K562 (cell line): ENCODE measurements at regions not wholly inside any gene's neighbourhood (a gene's known extent, or its start where the extent isn't known, plus 50 kb on each side); places are given as distances from the start of the nearest gene placed in this dataset.

Source experiments
- CCAR2 ChIP-seq: fragments of 200-400 bp; formaldehyde crosslinking; IDR thresholded peaks from 2 replicates; pipeline ENCODE4 v1.6.1; 2017; ENCODE audit warnings: mild to moderate bottlenecking, low read depth, low read length
- CREM ChIP-seq: IDR thresholded peaks from 2 replicates; pipeline ENCODE4 v1.6.1; 2014; ENCODE audit warnings: antibody characterized with exemption, low read depth
- CTCF ChIP-seq, 3 experiments: IDR thresholded peaks in 2 of 3; conservative IDR thresholded peaks in 1 of 3; 2 replicates each; pipeline ENCODE4 v1.5.1; 2011 to 2012; ENCODE audit warnings: low read length in 3 of 3, mild to moderate bottlenecking in 3 of 3, control low read depth in 2 of 3, improper control_type of control experiment in 1 of 3, inconsistent platforms in 1 of 3, low read depth in 1 of 3, mixed read lengths in 1 of 3, moderate library complexity in 1 of 3; ENCODE audit not compliant: insufficient read depth in 2 of 3
- FOXJ3 ChIP-seq: sonication (generic); formaldehyde crosslinking; IDR thresholded peaks from 2 replicates; pipeline ENCODE4 v1.4.0; 2020; ENCODE audit warnings: mild to moderate bottlenecking, missing genetic modification reagents
- GTF2F1 ChIP-seq: IDR thresholded peaks from 2 replicates; pipeline ENCODE4 v1.6.1; 2011; ENCODE audit warnings: low read depth, low read length, improper control_type of control experiment
- JUND ChIP-seq, 2 experiments: IDR thresholded peaks; 2 replicates in 1 of 2; 3 replicates in 1 of 2; pipeline ENCODE4 v1.6.1; 2011; ENCODE audit warnings: borderline replicate concordance in 2 of 2, low read depth in 2 of 2, low read length in 2 of 2, improper control_type of control experiment in 1 of 2, missing biosample characterization in 1 of 2, missing genetic modification characterization in 1 of 2, missing genetic modification reagents in 1 of 2
- MEF2D ChIP-seq: conservative IDR thresholded peaks from 2 replicates; pipeline ENCODE4 v1.6.1; 2016; ENCODE audit warnings: low read depth, missing genetic modification characterization, missing compliant biosample characterization
- PCBP2 ChIP-seq: fragments of 200-400 bp; formaldehyde crosslinking; IDR thresholded peaks from 2 replicates; pipeline ENCODE4 v1.6.1; 2018; ENCODE audit warnings: low read length, low read depth, mild to moderate bottlenecking, moderate library complexity; ENCODE audit not compliant: poor library complexity, severe bottlenecking
- PHF8 ChIP-seq: fragments of 200-600 bp; sonication (generic); IDR thresholded peaks from 2 replicates; pipeline ENCODE4 v1.6.1; 2012; ENCODE audit warnings: mixed run types, mild to moderate bottlenecking, inconsistent platforms, low read length, moderate library complexity, borderline replicate concordance
- POLR2A ChIP-seq: fragments of 450-650 bp; conservative IDR thresholded peaks from 2 replicates; pipeline ENCODE4 v1.6.1; 2016
- POLR3G ChIP-seq: IDR thresholded peaks from 2 replicates; pipeline ENCODE4 v1.6.1; 2011; ENCODE audit not compliant: insufficient read length, insufficient replicate concordance; ENCODE audit errors: extremely low read depth
- ZNF263 ChIP-seq: sonication (generic); formaldehyde crosslinking; IDR thresholded peaks from 2 replicates; pipeline ENCODE4 v1.8.0; 2022; ENCODE audit warnings: mild to moderate bottlenecking, missing genetic modification reagents, borderline replicate concordance
- TF ChIP-seq, protein P1 (sequence below): fragments of 450-650 bp; formaldehyde crosslinking; IDR thresholded peaks from 2 replicates; pipeline ENCODE4 v1.4.0; 2022; ENCODE audit warnings: missing genetic modification characterization
- TF ChIP-seq, protein P2 (sequence below): sonication (generic); formaldehyde crosslinking; IDR thresholded peaks from 2 replicates; pipeline ENCODE4 v1.9.0; 2022; ENCODE audit warnings: mild to moderate bottlenecking, missing genetic modification reagents

- TF ChIP-seq GTF2F1 (no peak), POLR2A (no peak), FOXJ3 (no peak), CCAR2 (no peak), POLR3G (no peak), ZNF263 (CRISPR knock-in tag) (no peak), PCBP2 (no peak), CREM (no peak), JUND (IDR thresholded peaks at IDR 0.05; ENCODE audit: borderline replicate concordance, low read depth, low read length) (no peak), JUND (tag; IDR thresholded peaks at IDR 0.05; ENCODE audit: borderline replicate concordance, low read depth, low read length) (no peak), PHF8 (no peak), CTCF (IDR thresholded peaks at IDR 0.05 in 2 of 3, conservative IDR thresholded peaks at IDR 0.05 in 1 of 3; ENCODE audit: insufficient read depth in 2 of 3, low read depth in 1 of 3, low read length in 3 of 3) (no peak), MEF2D (tag) (no peak)
- TF ChIP-seq, protein P1, sequence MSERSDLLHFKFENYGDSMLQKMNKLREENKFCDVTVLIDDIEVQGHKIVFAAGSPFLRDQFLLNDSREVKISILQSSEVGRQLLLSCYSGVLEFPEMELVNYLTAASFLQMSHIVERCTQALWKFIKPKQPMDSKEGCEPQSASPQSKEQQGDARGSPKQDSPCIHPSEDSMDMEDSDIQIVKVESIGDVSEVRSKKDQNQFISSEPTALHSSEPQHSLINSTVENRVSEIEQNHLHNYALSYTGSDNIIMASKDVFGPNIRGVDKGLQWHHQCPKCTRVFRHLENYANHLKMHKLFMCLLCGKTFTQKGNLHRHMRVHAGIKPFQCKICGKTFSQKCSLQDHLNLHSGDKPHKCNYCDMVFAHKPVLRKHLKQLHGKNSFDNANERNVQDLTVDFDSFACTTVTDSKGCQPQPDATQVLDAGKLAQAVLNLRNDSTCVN (CRISPR knock-in tag) = no peak
- TF ChIP-seq, protein P2, sequence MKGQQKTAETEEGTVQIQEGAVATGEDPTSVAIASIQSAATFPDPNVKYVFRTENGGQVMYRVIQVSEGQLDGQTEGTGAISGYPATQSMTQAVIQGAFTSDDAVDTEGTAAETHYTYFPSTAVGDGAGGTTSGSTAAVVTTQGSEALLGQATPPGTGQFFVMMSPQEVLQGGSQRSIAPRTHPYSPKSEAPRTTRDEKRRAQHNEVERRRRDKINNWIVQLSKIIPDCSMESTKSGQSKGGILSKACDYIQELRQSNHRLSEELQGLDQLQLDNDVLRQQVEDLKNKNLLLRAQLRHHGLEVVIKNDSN (CRISPR knock-in tag) = no peak
Measured at GRCh38 chr12:90896821-90897220, 58.2 kb downstream of the CCER1 start.
